AG04449 (cell line): ENCODE measurements at regions not wholly inside any gene's neighbourhood (a gene's known extent, or its start where the extent isn't known, plus 50 kb on each side); places are given as distances from the start of the nearest gene placed in this dataset.

ENCODE experiments used
- CTCF ChIA-PET: fragments of 350-600 bp; formaldehyde crosslinking; extraction: SDS; loops from one replicate; lab custom pipeline; 2021; ENCODE audit warnings: antibody characterized with exemption; lab: Yijun Ruan, JAX
- POLR2A ChIA-PET: fragments of 400-600, 350-600 bp; formaldehyde crosslinking; extraction: SDS; loops from one replicate; lab custom pipeline; 2020; ENCODE audit warnings: antibody characterized with exemption, inconsistent platforms; lab: Yijun Ruan, JAX
- DNase-seq: peaks from one replicate; pipeline ENCODE4 v3.0.0-alpha.2; 2010; ENCODE audit warnings: low read depth, low spot score
- H3K4me3 ChIP-seq: 2 replicates; pipeline ENCODE4 v1.5.1; 2011; ENCODE audit warnings: low read depth, mild to moderate bottlenecking, control low read depth, low read length
- CTCF ChIP-seq: IDR thresholded peaks from one replicate; pipeline ENCODE4 v1.5.1; 2011; ENCODE audit warnings: mild to moderate bottlenecking, moderate library complexity, low read length, control low read depth, inconsistent platforms; ENCODE audit not compliant: insufficient read depth; ENCODE audit errors: missing control alignments

GRCh38 chr10:21293518-21294356, 231.7 kb downstream of the SKIDA1 start:
- TF ChIP-seq CTCF, result no peak
- ChIA-PET POLR2A (interaction anchor here (0.6 to 0.9 kb wide), 3 partner anchors 15 to 106 kb away, joined by 4 to 5 read pairs (median 5); no protein-coding TSS in a partner anchor), CTCF (interaction anchor here (0.9 to 1.8 kb wide), 5 partner anchors 15 to 215 kb away, joined by 3 to 7 read pairs (median 4); no protein-coding TSS in a partner anchor)
- peak overlapping the region; percentile 49; the same call in 1 of the 2 replicates for H3K4me3 ChIP-seq
- no peak for DNase-seq

GRCh38 chr10:21292763-21293517, 232.5 kb downstream of the SKIDA1 start:
- DNase-seq, result peak; percentile 95
- POLR2A ChIA-PET, result interaction anchor here (0.6 to 0.9 kb wide), 3 partner anchors 16 to 106 kb away, joined by 4 to 5 read pairs (median 5); no protein-coding TSS in a partner anchor
- no peak for TF ChIP-seq CTCF
- CTCF ChIA-PET, result interaction anchor here (0.9 to 1.8 kb wide), 5 partner anchors 14 to 214 kb away, joined by 3 to 7 read pairs (median 4); no protein-coding TSS in a partner anchor
- H3K4me3 ChIP-seq, result peak overlapping the region; percentile 49

- no peak for TF ChIP-seq CTCF
- CTCF ChIA-PET, result interaction anchor here (1.1 kb wide), 1 partner anchor 12 kb away, joined by 5 read pairs; no protein-coding TSS in a partner anchor
- POLR2A ChIA-PET, result no interaction called here
- no peak for DNase-seq
- H3K4me3 ChIP-seq, result no peak overlapping the region
These were observed 234.9 kb downstream of the SKIDA1 start for GRCh38 chr10:21290499-21291160.

- CTCF ChIA-PET, result interaction anchor here (0.7 kb wide), 1 partner anchor 12 kb away, joined by 3 read pairs; no protein-coding TSS in a partner anchor
- TF ChIP-seq CTCF, result no peak
- no peak for DNase-seq
- POLR2A ChIA-PET, result no interaction called here
- no peak overlapping the region for H3K4me3 ChIP-seq
These were observed 235.5 kb downstream of the SKIDA1 start for GRCh38 chr10:21289961-21290360.

GRCh38 chr10:21289271-21289670, 236.2 kb downstream of the SKIDA1 start:
- POLR2A ChIA-PET, result no interaction called here
- no peak overlapping the region for H3K4me3 ChIP-seq
- TF ChIP-seq CTCF, result no peak
- CTCF ChIA-PET, result interaction anchor here (0.7 kb wide), 2 partner anchors 10 to 11 kb away, joined by 3 read pairs; no protein-coding TSS in a partner anchor
- no peak for DNase-seq
